ENCODE measurements at regions not wholly inside any gene's neighbourhood (a gene's known extent, or its start where the extent isn't known, plus 50 kb on each side); places are given as distances from the start of the nearest gene placed in this dataset.

- Mint-ChIP-seq H3K9me3 (no peaks in the 10 kb centered on the region), H3K36me3 (ENCODE audit: low read depth) (no peaks in the 10 kb centered on the region), H3K27me3 (no peaks in the 10 kb centered on the region), H3K4me3 (no peak overlapping the region), H3K27ac (no peak overlapping the region), H3K4me1 (peaks cover 21% of the 10 kb centered on the region)
- POLR2A ChIA-PET = interaction anchor here (1.1 kb wide), 1 partner anchor 67 kb away, joined by 4 read pairs; no protein-coding TSS in a partner anchor
- TF ChIP-seq CTCF (IDR thresholded peaks at IDR 0.05) = no peak
- intact Hi-C loops (cut with micrococcal nuclease) = loop anchor here (10.0 kb wide), 1 partner anchor 167 kb away; no protein-coding TSS in a partner anchor
- DNase-seq (no peak), ATAC-seq (ENCODE audit: low read depth) (no peak)
- CTCF ChIA-PET = no interaction called here
Measured at GRCh38 chr9:89748021-89748670, 143.3 kb downstream of the GADD45G start.

- Mint-ChIP-seq H3K27me3 (no peaks in the 10 kb centered on the region), H3K9me3 (no peaks in the 10 kb centered on the region), H3K36me3 (ENCODE audit: low read depth) (no peaks in the 10 kb centered on the region), H3K4me1 (peaks cover 18% of the 10 kb centered on the region), H3K4me3 (no peak overlapping the region), H3K27ac (no peak overlapping the region)
- intact Hi-C loops (cut with micrococcal nuclease) = loop anchor here (10.0 kb wide), 1 partner anchor 166 kb away; no protein-coding TSS in a partner anchor
- CTCF ChIA-PET = no interaction called here
- no peak for TF ChIP-seq CTCF (IDR thresholded peaks at IDR 0.05)
- ATAC-seq (ENCODE audit: low read depth) (no peak), DNase-seq (no peak)
- POLR2A ChIA-PET = interaction anchor here (1.1 kb wide), 1 partner anchor 67 kb away, joined by 4 read pairs; no protein-coding TSS in a partner anchor
Measured at GRCh38 chr9:89748831-89749499, 144.2 kb downstream of the GADD45G start.

GRCh38 chr9:89749500-89750116 is 144.8 kb downstream of the GADD45G start:
- intact Hi-C loops (cut with micrococcal nuclease) = loop anchor here (10.0 kb wide), 1 partner anchor 165 kb away; no protein-coding TSS in a partner anchor
- Mint-ChIP-seq H3K36me3 (ENCODE audit: low read depth) (no peaks in the 10 kb centered on the region), H3K27ac (no peak overlapping the region), H3K27me3 (no peaks in the 10 kb centered on the region), H3K9me3 (no peaks in the 10 kb centered on the region), H3K4me3 (no peak overlapping the region), H3K4me1 (peaks cover 15% of the 10 kb centered on the region)
- CTCF ChIA-PET = no interaction called here
- ATAC-seq (ENCODE audit: low read depth) (no peak), DNase-seq (no peak)
- no peak for TF ChIP-seq CTCF (IDR thresholded peaks at IDR 0.05)
- POLR2A ChIA-PET = interaction anchor here (1.1 kb wide), 1 partner anchor 66 kb away, joined by 4 read pairs; no protein-coding TSS in a partner anchor

GRCh38 chr9:89750117-89750791 is 145.4 kb downstream of the GADD45G start:
- DNase-seq (no peak), ATAC-seq (ENCODE audit: low read depth) (no peak)
- H3K27ac Mint-ChIP-seq = no peak overlapping the region
- ChIA-PET CTCF (no interaction called here), POLR2A (no interaction called here)
- H3K27me3 Mint-ChIP-seq = no peaks in the 10 kb centered on the region
- H3K4me1 Mint-ChIP-seq = peaks cover 15% of the 10 kb centered on the region
- no peak for TF ChIP-seq CTCF (IDR thresholded peaks at IDR 0.05)
- H3K36me3 Mint-ChIP-seq (ENCODE audit: low read depth) = no peaks in the 10 kb centered on the region
- H3K9me3 Mint-ChIP-seq = no peaks in the 10 kb centered on the region
- H3K4me3 Mint-ChIP-seq = no peak overlapping the region
- intact Hi-C loops (cut with micrococcal nuclease) = no loop called here

Measured in activated B cell treated with CpG ODN at 0.5 μM for 24 hours (primary cell).